OCI-M1 (cell line): ENCODE measurements at regions not wholly inside any gene's neighbourhood (a gene's known extent, or its start where the extent isn't known, plus 50 kb on each side); places are given as distances from the start of the nearest gene placed in this dataset.
A peak's percentile ranks its signal among the peaks of the same experiment; 100 is the strongest.

Experiments used
- DNase-seq: peaks from one replicate; lab custom pipeline; 2025; lab: John Stamatoyannopoulos, UW

DNA sequence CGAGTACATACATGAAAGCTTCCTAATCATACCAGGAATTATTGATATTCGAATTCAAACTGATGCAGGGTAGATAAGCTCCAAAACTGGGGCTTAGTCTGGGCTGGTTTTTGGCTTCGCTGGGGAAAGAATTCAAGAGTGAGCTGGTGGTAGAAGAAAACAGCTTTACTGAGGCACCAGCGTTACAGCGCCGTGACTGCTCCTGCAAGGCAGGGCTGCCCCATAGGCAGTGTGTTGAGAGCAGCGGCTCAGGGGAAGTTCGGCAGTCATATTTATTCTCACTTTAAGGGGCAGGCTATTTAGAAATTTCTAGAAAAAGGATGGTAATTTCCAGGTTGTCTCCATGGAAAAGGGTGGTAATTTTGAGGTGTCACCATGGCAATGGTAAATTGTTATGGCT is 292.6 kb upstream of the TCF4 start:
- DNase-seq, result no peak

DNA sequence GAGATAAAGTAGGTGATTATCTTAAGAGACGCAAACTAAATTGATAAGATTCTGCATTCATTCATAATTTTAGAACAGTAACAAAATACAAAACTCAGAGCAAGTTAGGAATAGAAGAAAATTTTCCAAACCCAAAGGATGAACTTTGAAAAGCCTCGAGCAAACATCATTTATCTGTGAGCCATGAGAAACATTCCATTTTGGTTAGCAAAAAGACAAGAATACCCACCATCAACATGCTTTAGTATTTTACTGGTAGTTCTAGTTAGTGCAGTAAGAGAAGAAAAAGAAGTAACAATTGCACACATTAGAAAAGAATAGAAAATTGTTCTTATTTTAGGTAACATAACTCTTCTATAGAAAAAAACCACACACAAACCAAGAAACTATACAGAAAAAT is 291.3 kb upstream of the TCF4 start:
- no peak for DNase-seq

DNA sequence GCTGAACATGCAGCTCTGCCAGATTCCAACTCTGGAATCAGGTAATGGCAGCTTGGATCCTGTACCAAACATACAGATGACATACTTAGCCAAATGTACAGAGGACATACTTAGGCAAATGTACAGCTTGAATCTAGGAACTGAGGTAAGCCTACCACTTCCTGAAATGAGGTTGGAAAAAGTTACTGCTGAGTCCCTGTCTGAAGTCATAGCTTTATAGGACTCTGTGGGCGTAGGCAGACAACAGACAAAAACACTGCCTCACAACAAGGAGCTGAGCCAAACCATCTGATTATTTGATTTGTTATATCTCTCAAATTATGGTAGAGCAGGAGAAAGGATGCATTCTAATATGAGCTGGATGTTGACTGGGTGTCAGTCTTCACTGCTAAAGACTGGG is 290.2 kb upstream of the TCF4 start:
- DNase-seq, result peak; percentile 54

DNA sequence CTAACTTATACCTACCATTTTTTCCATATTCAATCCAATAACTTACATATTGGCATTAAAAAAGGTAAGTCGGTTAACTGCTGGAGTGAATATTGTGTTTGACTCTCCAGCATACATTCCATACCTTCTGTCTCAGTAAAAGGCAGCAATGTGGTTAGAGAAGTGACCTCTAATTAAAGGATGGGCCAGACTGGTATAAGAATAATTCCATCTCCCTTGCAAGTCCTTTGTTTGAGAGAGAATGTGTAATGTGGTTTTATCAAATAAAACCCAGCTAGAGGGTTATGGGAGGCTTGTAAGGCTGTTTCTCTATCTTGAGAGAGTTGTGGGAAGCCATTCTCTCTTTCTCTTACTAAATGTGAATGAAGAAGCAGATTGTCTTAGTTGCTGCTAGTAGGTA is 289.3 kb upstream of the TCF4 start:
- no peak for DNase-seq

DNA sequence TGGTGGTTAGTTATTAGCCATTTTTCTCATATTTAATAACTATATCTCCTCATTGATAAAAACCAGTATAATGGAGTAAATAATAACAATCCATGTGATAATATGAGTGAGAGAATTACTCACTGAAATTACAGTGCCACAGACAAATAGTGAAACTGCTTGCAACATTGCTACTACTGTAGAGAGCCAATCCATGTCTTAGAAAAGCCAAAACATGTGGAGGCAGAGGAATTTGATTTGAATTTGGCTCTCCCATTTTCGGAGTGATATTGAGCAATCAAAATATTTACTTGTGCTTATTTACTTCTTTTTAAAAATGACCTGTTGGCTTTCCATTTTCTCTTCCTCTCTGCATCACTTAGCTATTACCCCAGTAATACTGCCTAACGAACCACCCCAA is 288.3 kb upstream of the TCF4 start:
- DNase-seq, result no peak

DNA sequence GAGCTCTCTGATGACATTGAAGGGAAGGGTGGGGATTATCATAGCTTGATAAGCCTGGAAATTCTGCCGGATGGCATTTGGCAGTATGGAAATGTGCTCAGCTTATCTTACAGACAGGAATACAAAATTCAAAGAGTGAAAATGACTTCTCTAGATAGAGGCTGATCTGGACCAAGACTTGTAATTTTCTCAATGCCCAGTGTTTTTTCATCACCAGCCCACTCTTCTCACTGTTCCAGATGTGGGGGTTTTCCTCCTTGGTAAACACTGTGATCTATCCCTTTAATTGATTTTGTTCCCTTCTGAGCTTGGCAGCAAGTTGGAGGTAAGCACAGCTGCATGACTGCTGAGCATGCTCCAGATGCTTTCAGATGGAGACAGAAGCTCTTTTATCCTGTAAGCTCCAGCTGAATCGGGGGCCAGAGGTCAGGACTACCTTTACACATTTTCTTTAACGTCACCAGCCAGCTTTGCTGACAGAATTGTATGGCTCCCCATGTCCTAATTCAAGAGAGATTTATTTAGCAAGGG is 287.4 kb upstream of the TCF4 start:
- DNase-seq, result no peak

DNA sequence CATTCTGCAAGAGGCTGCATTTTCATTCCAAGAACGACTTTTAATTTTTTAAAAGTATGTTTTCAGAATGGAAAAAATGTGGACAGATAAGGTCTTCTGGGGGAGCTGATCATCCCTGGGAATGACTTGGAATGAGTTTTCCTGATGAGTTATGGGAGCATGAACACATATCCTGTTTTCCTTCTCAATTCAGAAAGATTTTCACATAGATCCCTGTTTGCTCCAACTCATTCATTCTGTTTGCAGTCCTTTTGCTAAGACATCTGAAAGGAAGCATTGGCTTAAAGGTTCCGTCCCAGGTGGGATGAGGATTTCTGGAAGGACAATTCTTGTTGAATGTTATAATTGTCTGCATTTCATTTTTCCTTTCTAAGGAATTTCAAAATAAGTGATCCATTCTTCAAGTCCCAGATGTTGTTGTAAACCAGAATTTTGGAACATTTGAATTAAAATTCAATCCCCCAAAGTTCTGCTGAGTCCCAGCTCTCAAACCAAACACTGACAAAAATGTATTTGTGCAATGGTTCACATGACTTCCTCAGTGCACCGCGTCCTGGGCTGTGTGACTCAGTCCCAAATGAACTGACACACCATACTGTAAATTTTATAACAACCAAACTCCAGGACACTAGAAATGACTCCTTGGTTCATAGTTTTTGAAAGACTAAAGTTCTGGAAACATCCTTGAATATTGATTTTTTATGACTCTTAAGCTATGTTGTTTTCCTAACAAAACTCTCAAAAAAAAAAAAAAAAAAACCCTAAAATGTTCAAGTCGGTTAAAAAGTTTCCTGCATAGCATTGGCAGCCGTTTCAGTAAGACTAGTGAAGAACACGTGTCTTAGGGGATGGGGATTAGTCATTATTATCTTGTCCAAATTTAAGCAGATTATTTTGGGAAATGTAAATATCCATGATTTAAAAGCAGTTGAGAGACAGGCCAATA is 281.8 kb upstream of the TCF4 start:
- no peak for DNase-seq

DNA sequence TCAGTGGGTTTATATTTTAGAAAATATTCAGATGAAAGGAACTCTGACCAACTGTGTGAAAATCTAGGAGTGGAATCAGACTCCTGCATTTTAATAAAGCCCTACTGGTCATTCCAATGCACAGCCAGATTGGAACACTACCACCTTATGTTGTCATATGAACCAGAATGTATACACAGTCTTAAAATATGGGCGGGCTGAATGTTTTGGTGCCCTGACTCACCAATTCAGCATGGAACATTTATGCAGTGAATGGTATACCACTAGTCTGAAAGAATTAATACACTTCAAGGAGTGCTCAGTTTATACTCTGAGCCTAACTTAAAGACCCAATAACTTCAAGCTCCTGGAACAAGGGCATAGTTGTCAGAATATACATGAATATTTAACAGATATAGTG is 280.9 kb upstream of the TCF4 start:
- no peak for DNase-seq

DNA sequence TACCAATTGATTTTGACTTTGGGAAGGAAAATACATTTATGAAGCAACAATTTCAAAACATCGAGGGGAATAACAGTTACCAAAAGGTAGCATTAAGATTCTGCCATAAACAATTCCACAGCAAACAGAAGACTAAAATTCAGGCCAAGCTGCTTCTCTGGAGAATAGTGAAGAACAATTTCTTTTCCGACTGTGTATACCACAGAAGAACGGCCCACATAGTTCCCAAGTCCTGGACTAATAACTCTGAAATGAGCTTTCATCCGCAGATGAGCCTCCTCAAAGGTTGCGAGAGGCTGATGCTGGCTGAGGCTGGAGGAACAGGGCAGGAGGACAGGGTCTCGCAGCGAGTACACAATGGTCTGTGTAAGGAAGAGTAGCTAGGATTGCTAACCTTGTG is 278.9 kb upstream of the TCF4 start:
- DNase-seq, result no peak

DNA sequence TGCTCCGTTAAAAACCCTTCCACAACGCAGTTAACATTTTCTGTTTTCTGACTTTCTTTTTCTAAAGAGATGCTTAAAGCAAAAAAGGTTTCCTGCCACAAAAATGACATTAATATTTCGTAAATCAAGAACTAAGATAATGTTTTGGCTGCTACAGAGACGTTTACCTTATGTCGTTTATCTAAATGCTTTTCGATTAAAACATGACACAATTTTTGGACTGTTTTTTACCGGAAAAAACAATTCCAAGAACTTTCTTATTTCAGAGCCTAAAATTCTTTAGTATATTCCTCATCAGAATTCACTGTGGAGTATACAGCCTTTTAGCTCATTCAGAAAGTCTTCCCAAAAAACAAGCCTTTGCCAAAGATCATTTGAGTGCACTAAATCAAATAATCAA is 278.0 kb upstream of the TCF4 start:
- no peak for DNase-seq

DNA sequence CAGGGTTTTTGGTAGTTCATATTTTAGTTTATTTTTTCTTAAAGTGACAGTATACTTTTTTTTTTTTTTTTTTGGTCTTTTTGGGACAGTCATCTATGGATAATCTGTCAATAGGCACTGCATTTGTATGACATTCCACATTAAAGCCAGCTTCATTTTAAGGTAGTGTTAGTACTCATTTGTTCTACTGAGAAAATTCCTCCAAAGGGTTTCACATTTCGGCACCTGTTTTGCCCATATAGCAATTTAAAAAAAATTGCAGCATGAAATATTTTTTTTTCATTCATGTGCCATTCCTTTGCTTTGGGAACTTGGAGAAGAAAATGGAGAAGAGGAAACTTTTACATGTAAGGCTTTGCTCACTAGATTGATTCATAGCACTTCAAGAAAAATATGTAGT is 276.3 kb upstream of the TCF4 start:
- no peak for DNase-seq

DNA sequence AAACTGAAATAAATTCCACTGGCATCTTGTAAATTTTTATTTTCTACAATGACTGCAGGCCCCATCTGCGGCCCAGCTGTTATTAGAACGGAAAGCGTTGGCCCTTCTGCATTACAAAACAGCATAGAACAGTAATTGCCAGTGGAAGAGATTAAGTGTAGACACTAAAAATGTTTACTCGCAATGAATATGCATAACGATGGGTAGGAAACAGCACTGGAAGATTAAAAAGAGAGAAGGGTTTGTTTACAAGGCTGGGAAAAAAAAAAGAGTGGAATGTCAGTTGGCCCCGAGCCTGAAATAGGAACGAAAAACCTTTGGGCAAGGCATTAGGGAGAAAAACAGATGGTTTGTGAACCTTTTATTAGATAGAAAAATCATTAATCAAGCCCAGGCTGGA is 275.9 kb upstream of the TCF4 start:
- DNase-seq, result no peak

DNA sequence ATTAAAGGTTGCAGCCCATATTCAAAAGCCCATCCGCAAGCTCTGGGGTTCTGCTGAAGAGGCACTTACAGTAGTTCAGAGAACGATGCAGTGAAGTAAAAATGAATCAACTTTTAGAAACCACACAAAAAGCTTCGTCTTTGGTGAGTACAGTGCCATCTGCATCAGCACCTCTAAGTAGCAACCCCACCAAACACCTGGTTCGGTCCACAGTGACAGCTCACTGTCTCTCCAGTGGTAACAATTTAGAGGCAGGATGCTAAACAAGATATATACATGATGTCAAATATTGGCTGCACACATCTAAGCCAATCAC is 275.4 kb upstream of the TCF4 start:
- DNase-seq, result no peak

DNA sequence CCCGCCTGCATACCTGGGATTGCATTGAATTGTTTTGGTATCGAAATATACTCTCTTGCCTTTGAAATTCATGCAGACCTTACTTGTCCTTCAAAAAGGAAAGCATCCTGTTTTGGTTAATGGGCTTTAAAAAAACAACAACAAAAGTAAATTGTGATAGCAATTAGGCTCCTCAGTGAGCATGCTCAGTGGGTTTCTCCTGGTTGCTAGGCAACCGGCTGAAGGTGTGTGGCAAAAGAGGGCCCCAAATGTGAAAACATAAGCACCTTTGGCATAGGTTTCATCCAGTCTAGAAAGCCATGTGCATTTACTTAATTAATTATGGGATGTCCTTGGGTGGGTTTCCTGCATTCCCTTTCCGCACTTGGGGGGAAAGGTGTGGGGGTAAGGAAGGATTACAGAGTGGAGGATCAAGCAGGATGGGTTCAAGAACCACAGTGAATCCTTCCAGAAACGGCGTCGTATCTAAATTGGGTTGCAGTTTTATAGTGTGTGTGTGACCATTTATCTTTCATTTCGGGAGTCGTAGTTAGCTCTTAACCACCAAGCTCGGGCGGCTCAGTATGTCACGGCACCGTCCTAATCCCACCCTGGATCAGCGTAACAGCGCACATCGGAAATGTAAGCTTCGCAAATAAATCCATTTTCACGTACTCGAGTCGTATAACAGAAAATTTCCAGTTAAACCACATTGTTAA is 274.9 kb upstream of the TCF4 start:
- DNase-seq, result no peak

DNA sequence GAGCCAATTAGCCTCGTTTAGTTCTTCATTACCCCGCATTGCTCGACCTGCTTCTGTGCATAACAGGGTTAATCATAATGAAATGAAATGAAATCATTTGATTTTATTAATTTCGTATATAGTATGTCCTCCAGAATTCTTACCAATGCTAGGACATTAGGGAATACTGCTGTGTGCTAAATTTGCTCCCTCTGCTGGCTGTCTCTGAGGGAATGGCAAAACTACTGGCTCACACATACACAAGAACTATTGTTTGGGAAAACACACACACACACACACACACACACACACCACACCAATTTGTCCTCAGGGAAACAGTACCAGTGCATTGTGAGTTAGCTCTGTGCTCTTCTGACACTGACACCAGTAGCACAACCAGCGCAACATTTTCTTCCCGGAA is 273.3 kb upstream of the TCF4 start:
- peak; percentile 21 for DNase-seq

DNA sequence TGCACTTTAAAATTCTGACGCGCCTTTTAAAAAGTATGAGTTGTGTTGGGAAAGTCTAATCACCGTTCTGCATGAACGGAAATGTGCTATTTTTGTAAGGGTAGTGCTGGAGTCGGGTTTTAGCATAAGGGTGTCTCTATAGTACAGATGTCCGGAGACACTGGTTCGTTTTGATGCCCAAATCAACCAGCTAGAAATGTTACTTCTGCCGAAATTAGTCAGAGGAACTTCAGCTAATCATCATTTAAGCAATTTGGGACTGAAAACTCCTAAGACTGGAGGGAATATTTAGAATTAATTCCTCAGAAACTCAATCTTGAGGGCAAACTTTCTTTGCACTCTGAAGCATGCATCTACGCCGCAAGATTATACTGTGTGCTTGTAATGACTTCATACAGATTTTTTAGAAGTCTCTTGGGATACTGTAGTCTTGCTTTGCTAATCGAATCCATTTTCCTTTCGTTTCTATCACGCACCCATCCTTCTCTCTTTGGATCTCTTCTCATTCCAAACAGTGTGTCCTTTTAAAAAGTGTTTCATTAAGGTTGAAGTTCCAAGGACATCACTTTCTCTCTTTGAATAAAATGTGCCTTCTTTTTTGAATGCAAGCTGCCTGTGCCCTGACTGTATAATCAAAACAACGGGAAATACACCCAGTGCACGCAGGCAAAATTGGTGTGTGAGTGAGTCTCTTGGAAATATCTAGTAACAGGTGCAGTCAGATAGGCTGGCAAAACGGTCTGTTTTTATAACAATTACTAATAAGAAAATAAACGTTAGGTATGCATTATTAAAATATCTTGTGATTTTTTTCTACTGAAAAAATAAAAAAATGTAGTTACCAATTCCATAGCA is 270.9 kb upstream of the TCF4 start:
- DNase-seq, result no peak

DNA sequence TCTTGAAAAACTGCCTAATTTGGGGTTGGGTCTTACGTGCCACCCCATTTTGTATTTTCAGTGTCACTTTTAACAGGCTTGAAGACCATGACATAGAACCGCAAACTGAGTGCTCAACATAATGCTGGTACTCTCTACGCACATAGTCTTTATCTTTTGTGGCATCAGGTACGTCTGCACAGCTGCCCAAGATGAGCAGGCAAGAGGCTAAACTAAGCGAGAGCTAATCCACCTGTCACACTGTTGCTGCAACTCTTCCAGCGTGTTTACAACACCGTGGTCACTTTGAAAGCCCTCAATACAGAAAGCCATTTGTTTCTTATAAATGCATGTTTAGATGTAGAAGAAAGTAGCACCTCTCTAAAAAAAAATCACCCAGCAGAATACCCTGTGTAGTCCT is 270.0 kb upstream of the TCF4 start:
- DNase-seq, result no peak

DNA sequence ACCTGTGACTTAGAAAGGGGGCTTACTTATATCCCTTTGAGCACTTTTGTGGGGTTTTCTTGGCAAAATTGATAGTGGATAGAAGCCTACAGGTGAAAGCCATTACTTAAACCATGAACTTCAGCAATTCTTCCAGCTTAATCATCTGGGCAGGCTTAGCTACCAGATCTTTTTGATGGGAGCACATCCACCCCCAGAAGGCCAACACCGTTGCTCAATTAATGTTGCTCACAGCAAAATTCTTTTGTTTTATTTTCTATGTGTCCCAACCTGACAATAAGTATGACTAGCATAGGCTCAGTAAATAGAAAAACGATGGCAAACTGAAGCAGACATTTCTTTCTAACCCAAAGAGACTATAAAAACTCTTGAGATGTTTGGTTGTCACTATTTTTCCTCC is 269.4 kb upstream of the TCF4 start:
- no peak for DNase-seq

DNA sequence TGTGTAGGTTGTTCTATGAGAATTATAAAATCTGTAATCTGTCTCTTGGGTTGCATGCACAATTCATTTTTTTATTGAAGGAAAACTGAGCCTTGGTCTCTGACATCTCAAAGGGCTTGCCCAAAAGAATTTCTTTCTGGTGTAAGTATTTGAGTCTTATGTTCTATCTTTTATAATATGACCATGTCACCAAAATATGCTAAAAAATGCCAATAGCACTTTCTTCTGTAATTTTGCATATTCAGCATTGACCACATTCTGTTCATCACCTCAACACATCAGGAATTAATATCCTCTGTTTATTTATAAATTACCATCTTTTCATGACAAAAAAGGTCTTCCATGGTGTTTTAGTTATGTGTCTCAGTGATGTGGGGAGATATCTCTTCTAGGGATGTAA is 268.7 kb upstream of the TCF4 start:
- no peak for DNase-seq

DNA sequence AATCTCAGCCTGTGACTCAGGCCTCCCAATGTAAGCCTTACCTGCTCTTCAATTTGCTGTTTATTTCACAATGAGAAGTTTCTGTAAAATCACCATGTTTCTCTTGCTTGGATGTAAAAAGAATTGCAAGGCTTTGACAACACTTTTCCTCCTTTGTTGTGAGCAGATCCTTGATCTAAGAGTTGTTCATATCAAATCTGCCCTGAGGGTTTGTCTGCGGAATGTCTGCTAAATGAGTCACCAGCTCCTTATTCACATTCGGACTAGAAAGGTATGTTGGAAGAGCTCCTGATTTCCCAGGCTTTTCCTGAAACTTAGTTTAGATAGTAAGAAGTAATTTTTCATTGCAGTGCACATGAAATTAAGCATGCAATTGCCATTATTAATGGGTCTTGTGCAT is 268.2 kb upstream of the TCF4 start:
- DNase-seq, result no peak

DNA sequence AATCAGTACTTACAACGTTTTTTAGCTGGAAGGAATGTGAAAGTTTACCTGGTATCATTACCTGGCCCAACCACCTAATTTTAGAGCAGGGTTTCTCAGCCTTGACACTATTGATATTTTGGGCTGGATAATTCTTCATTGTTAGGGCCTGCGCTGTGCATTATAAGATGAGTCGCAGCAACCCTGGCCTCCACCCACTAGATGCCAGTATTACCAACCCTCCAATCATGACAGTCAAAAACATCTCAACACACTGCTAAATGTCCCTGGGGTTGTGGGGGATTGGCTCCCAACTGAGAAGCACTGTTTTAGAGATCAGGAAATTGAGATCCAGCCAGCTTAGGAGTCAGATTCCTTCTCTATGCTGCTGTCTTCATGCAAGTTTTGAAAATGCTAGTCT is 265.3 kb upstream of the TCF4 start:
- DNase-seq, result no peak

DNA sequence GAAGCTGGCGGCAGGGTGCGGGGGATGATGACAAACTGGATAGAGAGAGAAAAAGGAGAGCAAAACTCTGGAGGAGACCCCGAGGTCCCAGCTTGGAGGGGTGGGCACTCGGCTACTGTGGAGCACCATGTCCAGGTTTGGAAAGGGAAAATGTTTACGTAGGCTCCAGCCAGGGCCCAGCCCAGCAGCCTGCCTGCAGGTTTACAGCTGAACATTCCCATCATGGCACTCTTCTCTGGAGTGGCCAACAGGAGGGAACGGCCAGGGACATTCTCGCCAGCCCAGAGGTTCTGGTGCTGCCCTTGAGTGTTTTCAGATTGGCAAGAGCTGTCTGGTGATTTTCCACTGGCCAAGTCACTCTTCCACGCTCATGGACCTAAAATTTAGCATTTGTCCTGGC is 262.9 kb upstream of the TCF4 start:
- DNase-seq, result no peak

DNA sequence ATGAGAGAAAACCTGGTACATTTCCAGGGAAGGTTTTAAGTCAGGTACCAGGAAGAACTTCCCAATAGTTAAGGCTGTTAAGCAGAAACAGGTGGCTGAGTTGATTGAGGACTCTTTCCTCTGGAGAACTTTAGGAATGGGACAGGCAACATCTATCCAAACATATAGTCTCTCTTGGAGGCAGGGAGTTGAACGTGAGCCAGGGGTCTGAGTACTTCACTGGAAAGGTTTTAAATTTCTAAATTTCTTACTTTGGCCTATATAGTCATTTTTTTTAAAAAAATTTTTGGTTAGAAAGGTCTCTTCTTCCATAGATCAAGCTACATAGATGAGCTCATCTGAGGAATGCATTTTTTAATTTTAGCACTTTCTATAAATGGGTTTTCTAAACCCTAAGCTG is 261.4 kb upstream of the TCF4 start:
- DNase-seq, result no peak
